ENCODE measurements at regions not wholly inside any gene's neighbourhood (a gene's known extent, or its start where the extent isn't known, plus 50 kb on each side); places are given as distances from the start of the nearest gene placed in this dataset.

- H4K20me1 ChIP-seq (ENCODE audit: insufficient read depth), result no peaks in the 10 kb centered on the region
- no peak overlapping the region for H3K4me2 ChIP-seq (ENCODE audit: low read length)
- no peak overlapping the region for H3K4me3 ChIP-seq (ENCODE audit: low read length)
- H3K9me2 ChIP-seq (ENCODE audit: insufficient read depth, low read length), result no peaks in the 10 kb centered on the region
- H3F3A ChIP-seq (ENCODE audit: insufficient read depth, low read length, poor library complexity, severe bottlenecking), result no peaks in the 10 kb centered on the region
- H3K9ac ChIP-seq (ENCODE audit: low read length), result no peak overlapping the region
- TF ChIP-seq REST (IDR thresholded peaks at IDR 0.05; ENCODE audit: borderline replicate concordance) (no peak), SMC3 (conservative IDR thresholded peaks at IDR 0.05; ENCODE audit: poor library complexity) (no peak), TAF1 (IDR thresholded peaks at IDR 0.05; ENCODE audit: low read depth) (no peak), EZH2 (IDR thresholded peaks at IDR 0.05; ENCODE audit: borderline replicate concordance, insufficient read depth, low read length, poor library complexity, severe bottlenecking) (no peak), POLR2AphosphoS5 (IDR thresholded peaks at IDR 0.05) (no peak), MXI1 (conservative IDR thresholded peaks at IDR 0.05; ENCODE audit: poor library complexity, severe bottlenecking) (no peak), EP300 (conservative IDR thresholded peaks at IDR 0.05; ENCODE audit: poor library complexity, severe bottlenecking) (no peak), RAD21 (conservative IDR thresholded peaks at IDR 0.05) (no peak), CTCF (IDR thresholded peaks at IDR 0.05; ENCODE audit: poor library complexity, severe bottlenecking) (no peak)
- no peaks in the 10 kb centered on the region for H3K9me3 ChIP-seq (ENCODE audit: low read length)
- no peak overlapping the region for H3K27ac ChIP-seq (ENCODE audit: low read length)
- H3K27me3 ChIP-seq (ENCODE audit: insufficient read depth, low read depth, low read length), result no peaks in the 10 kb centered on the region
- H2AFZ ChIP-seq (ENCODE audit: low read depth, low read length), result no peak overlapping the region
- no peaks in the 10 kb centered on the region for H3K36me3 ChIP-seq (ENCODE audit: insufficient read depth, low read length)
- H3K79me2 ChIP-seq (replicated peaks; ENCODE audit: insufficient read depth, low read length), result no peaks in the 10 kb centered on the region
Observed at GRCh38 chr3:191026746-191027145, 164.3 kb upstream of the GMNC start.

- H3K79me2 ChIP-seq (replicated peaks; ENCODE audit: insufficient read depth, low read length), result no peaks in the 10 kb centered on the region
- H3K36me3 ChIP-seq (ENCODE audit: insufficient read depth, low read length), result no peaks in the 10 kb centered on the region
- no peak overlapping the region for H2AFZ ChIP-seq (ENCODE audit: low read depth, low read length)
- H3K9ac ChIP-seq (ENCODE audit: low read length), result no peak overlapping the region
- H3K27ac ChIP-seq (ENCODE audit: low read length), result no peak overlapping the region
- TF ChIP-seq POLR2AphosphoS5 (IDR thresholded peaks at IDR 0.05) (no peak), CTCF (IDR thresholded peaks at IDR 0.05; ENCODE audit: poor library complexity, severe bottlenecking) (no peak), SMC3 (conservative IDR thresholded peaks at IDR 0.05; ENCODE audit: poor library complexity) (no peak), REST (IDR thresholded peaks at IDR 0.05; ENCODE audit: borderline replicate concordance) (no peak), TAF1 (IDR thresholded peaks at IDR 0.05; ENCODE audit: low read depth) (no peak), RAD21 (conservative IDR thresholded peaks at IDR 0.05) (no peak), MXI1 (conservative IDR thresholded peaks at IDR 0.05; ENCODE audit: poor library complexity, severe bottlenecking) (no peak), EZH2 (IDR thresholded peaks at IDR 0.05; ENCODE audit: borderline replicate concordance, insufficient read depth, low read length, poor library complexity, severe bottlenecking) (no peak), EP300 (conservative IDR thresholded peaks at IDR 0.05; ENCODE audit: poor library complexity, severe bottlenecking) (no peak)
- H3F3A ChIP-seq (ENCODE audit: insufficient read depth, low read length, poor library complexity, severe bottlenecking), result no peaks in the 10 kb centered on the region
- no peak overlapping the region for H3K4me2 ChIP-seq (ENCODE audit: low read length)
- no peak overlapping the region for H3K4me3 ChIP-seq (ENCODE audit: low read length)
- H3K27me3 ChIP-seq (ENCODE audit: insufficient read depth, low read depth, low read length), result no peaks in the 10 kb centered on the region
- no peaks in the 10 kb centered on the region for H3K9me3 ChIP-seq (ENCODE audit: low read length)
- no peaks in the 10 kb centered on the region for H3K9me2 ChIP-seq (ENCODE audit: insufficient read depth, low read length)
- no peaks in the 10 kb centered on the region for H4K20me1 ChIP-seq (ENCODE audit: insufficient read depth)
Observed at GRCh38 chr3:191020730-191021396, 158.4 kb upstream of the GMNC start.

All from neural cell (in vitro differentiated cells).